ENCODE measurements at regions not wholly inside any gene's neighbourhood (a gene's known extent, or its start where the extent isn't known, plus 50 kb on each side); places are given as distances from the start of the nearest gene placed in this dataset.

DNA sequence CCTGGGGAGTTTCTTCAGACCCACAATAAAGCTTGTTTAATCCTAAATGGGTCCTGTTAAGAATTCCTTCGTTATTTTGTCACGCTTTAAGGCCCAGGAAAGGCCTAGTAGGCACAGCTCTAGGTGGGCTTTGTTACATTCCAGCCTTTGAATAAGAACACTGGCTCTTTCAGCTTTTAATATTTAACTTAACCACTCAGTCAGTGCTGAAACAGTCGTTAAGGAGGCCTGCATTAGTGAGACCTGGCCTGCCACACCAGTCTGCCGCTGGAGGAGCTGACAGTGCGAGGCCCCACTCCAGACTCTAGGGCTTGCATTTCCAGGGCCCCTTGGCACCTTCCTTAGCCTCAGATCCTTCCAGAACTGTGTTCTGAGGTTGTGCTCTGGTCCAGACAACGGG, 351.4 kb downstream of the GLRX3 start:
- Histone ChIP-seq H3K9me3 (ENCODE audit: control insufficient read depth, insufficient read depth, low read depth, low read length) (no peaks in the 10 kb centered on the region), H3K4me1 (ENCODE audit: control insufficient read depth, insufficient read depth, low read length) (no peaks in the 10 kb centered on the region; the same call in 1 of the 2 replicates), H3K4me3 (ENCODE audit: low read depth in 2 of 2, low read length in 2 of 2) (no peak overlapping the region), H3K27ac (ENCODE audit: low read length) (no peak overlapping the region), H3K36me3 (ENCODE audit: control insufficient read depth, insufficient read depth, low read length) (no peaks in the 10 kb centered on the region), H3K27me3 (ENCODE audit: control insufficient read depth, insufficient read depth, low read length) (no peaks in the 10 kb centered on the region; the same call in 1 of the 2 replicates)
- ATAC-seq (no peak), DNase-seq (ENCODE audit: low read depth, low spot score) (no peak)
- BruUV-seq (replicated peaks): no TSS peak
- TF ChIP-seq TCF7L2 (IDR thresholded peaks at IDR 0.05; ENCODE audit: low read depth, low read length) (no peak), SIN3A (IDR thresholded peaks at IDR 0.05; ENCODE audit: borderline replicate concordance, insufficient read depth, low read depth, low read length) (no peak), POLR2AphosphoS5 (IDR thresholded peaks at IDR 0.05; ENCODE audit: low read depth, low read length) (no peak), CTCF (IDR thresholded peaks at IDR 0.05) (no peak), REST (IDR thresholded peaks at IDR 0.05; ENCODE audit: insufficient read depth in 1 of 2, low read depth in 2 of 2, low read length in 1 of 2) (no peak)
- ChIA-PET CTCF (no interaction called here), POLR2A (no interaction called here)
- intact Hi-C loops (cut with micrococcal nuclease; ENCODE audit: unreplicated experiment): no loop called here
- in situ Hi-C loops (cut with HindIII; ENCODE audit: low pct_unique_long_range_greater_than_20kb, low sequenced_read_pairs): no loop called here

- Histone ChIP-seq H3K4me1 (ENCODE audit: control insufficient read depth, insufficient read depth, low read length) (no peaks in the 10 kb centered on the region; the same call in 1 of the 2 replicates), H3K9me3 (ENCODE audit: control insufficient read depth, insufficient read depth, low read depth, low read length) (no peaks in the 10 kb centered on the region), H3K27me3 (ENCODE audit: control insufficient read depth, insufficient read depth, low read length) (no peaks in the 10 kb centered on the region; the same call in 1 of the 2 replicates), H3K36me3 (ENCODE audit: control insufficient read depth, insufficient read depth, low read length) (no peaks in the 10 kb centered on the region), H3K27ac (ENCODE audit: low read length) (no peak overlapping the region), H3K4me3 (ENCODE audit: low read depth in 2 of 2, low read length in 2 of 2) (no peak overlapping the region)
- POLR2A ChIA-PET: no interaction called here
- BruUV-seq (replicated peaks): no TSS peak
- CTCF ChIA-PET: no interaction called here
- no peak for ATAC-seq
- in situ Hi-C loops (cut with HindIII; ENCODE audit: low pct_unique_long_range_greater_than_20kb, low sequenced_read_pairs) (no loop called here), intact Hi-C loops (cut with micrococcal nuclease; ENCODE audit: unreplicated experiment) (no loop called here)
- DNase-seq (ENCODE audit: low read depth, low spot score): no peak
- TF ChIP-seq REST (IDR thresholded peaks at IDR 0.05; ENCODE audit: insufficient read depth in 1 of 2, low read depth in 2 of 2, low read length in 1 of 2): no peak
- TF ChIP-seq CTCF (IDR thresholded peaks at IDR 0.05): no peak
Measured at GRCh38 chr10:130489891-130490290, 353.7 kb downstream of the GLRX3 start.
